A549 (cell line): ENCODE measurements at regions not wholly inside any gene's neighbourhood (a gene's known extent, or its start where the extent isn't known, plus 50 kb on each side); places are given as distances from the start of the nearest gene placed in this dataset.

Experiments used
- ATAC-seq, 2 experiments: fragments of 200-7000 bp in 1 of 2; fragments of >200 bp in 1 of 2; cut with Nextera tagmentation in 1 of 2; cut with Tn5 transposase in 1 of 2; 3 replicates each; pipeline versions ENCODE4 v1.8.0 to v1.9.1; 2018 to 2020; ENCODE audit warnings: mild to moderate bottlenecking in 1 of 2, moderate library complexity in 1 of 2
- CTCF ChIA-PET: fragments of 300-600 bp; sonication (Branson Sonifier 250); formaldehyde crosslinking; extraction: SDS; loops from one replicate; lab custom pipeline; 2021; ENCODE audit warnings: antibody characterized with exemption, inconsistent platforms; lab: Yijun Ruan, JAX
- POLR2A ChIA-PET: fragments of 350-600 bp; formaldehyde crosslinking; extraction: SDS; loops from one replicate; lab custom pipeline; 2021; ENCODE audit warnings: antibody characterized with exemption, inconsistent platforms; lab: Yijun Ruan, JAX
- DNase-seq, 2 experiments: peaks; one replicate each; pipeline versions ENCODE4 v3.0.0 to v3.0.0-alpha.2; 2011 to 2016; ENCODE audit warnings: low read depth in 1 of 2, low spot score in 1 of 2
- FAIRE-seq: peaks from 2 replicates; lab custom pipeline; 2011; peaks lifted over from hg19 to GRCh38; lab: Jason Lieb, UNC
- H3K27ac ChIP-seq, 2 experiments: fragments of >200 bp; sonication (Bioruptor Twin); formaldehyde crosslinking; 3 replicates each; pipeline ENCODE4 v1.5.1; 2016 to 2017
- H3K4me1 ChIP-seq: fragments of >200 bp; sonication (Bioruptor Twin); formaldehyde crosslinking; 3 replicates; pipeline ENCODE4 v1.6.1; 2016
- H3K4me2 ChIP-seq: fragments of >200 bp; sonication (Bioruptor Twin); formaldehyde crosslinking; 3 replicates; pipeline ENCODE4 v1.6.1; 2016
- H3K4me3 ChIP-seq: fragments of >200 bp; sonication (Bioruptor Twin); formaldehyde crosslinking; 3 replicates; pipeline ENCODE4 v1.5.1; 2016
- H3K9me3 ChIP-seq: fragments of >200 bp; sonication (Bioruptor Twin); formaldehyde crosslinking; 3 replicates; pipeline ENCODE4 v1.6.1; 2016
- BHLHE40 ChIP-seq: IDR thresholded peaks from 2 replicates; pipeline ENCODE4 v1.6.1; 2012; ENCODE audit warnings: low read depth, low read length, inconsistent platforms
- CBX2 ChIP-seq: fragments of 200-600 bp; sonication (generic); IDR thresholded peaks from 2 replicates; pipeline ENCODE4 v1.6.1; 2016; ENCODE audit warnings: low read depth, mild to moderate bottlenecking, borderline replicate concordance
- CEBPB ChIP-seq, 2 experiments: fragments of >200 bp in 1 of 2; sonication (Bioruptor Twin) in 1 of 2; formaldehyde crosslinking in 1 of 2; IDR thresholded peaks; 2 replicates each; pipeline ENCODE4 v1.6.1; 2012 to 2016
- CHD2 ChIP-seq: fragments of 150-350 bp; IDR thresholded peaks from 2 replicates; pipeline ENCODE4 v1.6.1; 2014; ENCODE audit warnings: low read length; ENCODE audit not compliant: partially characterized antibody
- ESRRA ChIP-seq: fragments of 150-350 bp; IDR thresholded peaks from 2 replicates; pipeline ENCODE4 v1.6.1; 2014; ENCODE audit warnings: mild to moderate bottlenecking, low read length, borderline replicate concordance
- FOSL2 ChIP-seq, 2 experiments: fragments of 450-650 bp in 1 of 2; fragments of >200 bp in 1 of 2; sonication (Bioruptor Twin) in 1 of 2; formaldehyde crosslinking; IDR thresholded peaks; 2 replicates each; pipeline versions ENCODE4 v1.5.0 to v1.6.1; 2016 to 2020; ENCODE audit warnings: mild to moderate bottlenecking in 1 of 2, moderate library complexity in 1 of 2
- GATA3 ChIP-seq: IDR thresholded peaks from 2 replicates; pipeline ENCODE4 v1.6.1; 2012; ENCODE audit warnings: borderline replicate concordance
- HOXA7 ChIP-seq: fragments of 250-450 bp; sonication (Bioruptor Pico); IDR thresholded peaks from 2 replicates; pipeline ENCODE4 v1.5.0; 2020; ENCODE audit warnings: mild to moderate bottlenecking, moderate library complexity
- HOXB13 ChIP-seq: fragments of 250-450 bp; sonication (Bioruptor Pico); IDR thresholded peaks from 2 replicates; pipeline ENCODE4 v1.5.0; 2020; ENCODE audit warnings: low read depth, mild to moderate bottlenecking, moderate library complexity
- JUN ChIP-seq, 2 experiments: fragments of >200 bp; sonication (Bioruptor Twin); formaldehyde crosslinking; IDR thresholded peaks; 2 replicates in 1 of 2; 3 replicates in 1 of 2; pipeline ENCODE4 v1.6.1; 2016 to 2017
- KDM1A ChIP-seq: fragments of 200-600 bp; sonication (generic); IDR thresholded peaks from 2 replicates; pipeline ENCODE4 v1.6.1; 2016; ENCODE audit warnings: low read depth, mild to moderate bottlenecking
- MAFK ChIP-seq: fragments of 450-650 bp; IDR thresholded peaks from 2 replicates; pipeline ENCODE4 v1.6.1; 2014; ENCODE audit not compliant: partially characterized antibody
- MAZ ChIP-seq: fragments of 150-350 bp; IDR thresholded peaks from 2 replicates; pipeline ENCODE4 v1.6.1; 2014; ENCODE audit warnings: antibody characterized with exemption, low read depth, low read length, borderline replicate concordance
- MYC ChIP-seq: IDR thresholded peaks from 2 replicates; pipeline ENCODE4 v1.6.1; 2012; ENCODE audit warnings: mild to moderate bottlenecking, inconsistent platforms, low read length, improper control_type of control experiment, borderline replicate concordance
- NFE2L2 ChIP-seq: fragments of 150-350 bp; conservative IDR thresholded peaks from 2 replicates; pipeline ENCODE4 v1.6.1; 2014; ENCODE audit warnings: low read length
- NR3C1 ChIP-seq: fragments of >200 bp; sonication (Bioruptor Twin); formaldehyde crosslinking; IDR thresholded peaks from 3 replicates; pipeline ENCODE4 v1.6.1; 2017
- RARB ChIP-seq: fragments of 250-450 bp; sonication (Bioruptor Pico); IDR thresholded peaks from 2 replicates; pipeline ENCODE4 v1.8.0; 2021; ENCODE audit warnings: mild to moderate bottlenecking, moderate library complexity
- RCOR1 ChIP-seq: fragments of 150-350 bp; IDR thresholded peaks from 2 replicates; pipeline ENCODE4 v1.6.1; 2014; ENCODE audit warnings: antibody characterized with exemption, low read length, low read depth
- SMC3 ChIP-seq: fragments of >200 bp; sonication (Bioruptor Twin); formaldehyde crosslinking; IDR thresholded peaks from 3 replicates; pipeline ENCODE4 v1.6.1; 2018; ENCODE audit warnings: inconsistent platforms
- TFCP2L1 ChIP-seq: fragments of 250-450 bp; sonication (Bioruptor Pico); IDR thresholded peaks from 2 replicates; pipeline ENCODE4 v1.5.0; 2021; ENCODE audit warnings: mild to moderate bottlenecking
- TP53 ChIP-seq: fragments of 250-450 bp; sonication (Bioruptor Pico); IDR thresholded peaks from 2 replicates; pipeline ENCODE4 v1.5.0; 2021; ENCODE audit warnings: mild to moderate bottlenecking, moderate library complexity
- ZFP36 ChIP-seq: fragments of 450-650 bp; IDR thresholded peaks from 2 replicates; pipeline ENCODE4 v1.6.1; 2014; ENCODE audit warnings: borderline replicate concordance; ENCODE audit not compliant: partially characterized antibody
- WGBS: methylation state at CpG from one replicate; pipeline ENCODE4 v1.1.6; 2017; ENCODE audit errors: missing lambda C conversion rate; 5-methylcytosine and 5-hydroxymethylcytosine counted together
- TF ChIP-seq, protein P1 (sequence below): fragments of >200 bp; sonication (Bioruptor Twin); formaldehyde crosslinking; IDR thresholded peaks from 3 replicates; pipeline ENCODE4 v1.6.1; 2016
- TF ChIP-seq, protein P2 (sequence below): fragments of 250-450 bp; sonication (Bioruptor Pico); IDR thresholded peaks from 2 replicates; pipeline ENCODE4 v1.5.0; 2020; ENCODE audit warnings: low read depth, mild to moderate bottlenecking, moderate library complexity
- TF ChIP-seq, protein P3 (sequence below): fragments of 450-650 bp; IDR thresholded peaks from 2 replicates; pipeline ENCODE4 v1.6.1; 2014; ENCODE audit warnings: antibody characterized with exemption
- TF ChIP-seq, protein P4 (sequence below): fragments of >200 bp; sonication (Bioruptor Twin); formaldehyde crosslinking; IDR thresholded peaks from 3 replicates; pipeline ENCODE4 v1.5.1; 2016

DNA sequence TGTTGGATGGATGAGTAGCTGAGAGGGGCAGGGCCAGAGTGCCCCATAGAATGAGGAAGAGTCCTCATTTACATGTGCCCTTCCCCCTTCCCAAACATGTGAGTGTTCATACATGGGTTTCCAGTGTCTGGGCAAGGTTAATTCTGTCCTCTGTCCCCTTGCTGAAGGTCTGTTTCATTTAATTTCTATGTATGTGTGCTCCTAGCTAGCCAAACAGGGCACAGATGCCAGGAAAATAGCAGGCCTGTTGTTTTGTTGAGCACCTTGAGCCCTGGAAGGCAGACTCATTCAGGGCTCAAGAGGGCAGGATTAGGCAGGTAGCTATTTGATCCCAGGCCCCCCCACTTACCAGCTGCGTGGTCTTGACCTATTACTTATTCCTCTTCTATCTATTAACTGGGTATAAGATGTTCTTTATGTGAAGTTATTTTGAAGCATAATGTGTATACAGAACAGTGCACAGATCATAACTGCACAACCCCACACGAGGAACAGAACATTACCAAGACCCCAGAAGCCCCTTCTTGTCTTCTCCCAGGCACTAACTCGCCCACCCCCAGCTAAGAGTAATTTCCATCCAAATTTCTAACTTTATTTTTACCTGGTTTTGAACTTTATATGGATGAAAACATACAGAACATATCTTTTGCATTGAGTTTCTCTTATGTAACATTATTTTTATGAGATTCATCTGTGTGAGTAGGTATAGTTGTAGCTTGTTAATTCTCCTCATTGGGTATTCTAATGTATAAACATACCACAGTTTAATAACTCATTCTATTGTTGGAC, 164.3 kb downstream of the RPIA start:
- no peak for ATAC-seq
- FAIRE-seq, result no peak
- no peak overlapping the region for H3K27ac ChIP-seq
- DNase-seq, result no peak
- no peak overlapping the region for H3K4me3 ChIP-seq
- 5% methylated on average over 3 of the region's 3 CpGs for WGBS
- ChIA-PET CTCF (interaction anchor here (0.8 to 1.0 kb wide), 2 partner anchors 24 to 25 kb away, joined by 3 read pairs; no protein-coding TSS in a partner anchor), POLR2A (no interaction called here)
- TF ChIP-seq ZFP36 (no peak), MAFK (no peak), TFCP2L1 (no peak), SMC3 (no peak), FOSL2 (IDR thresholded peaks at IDR 0.05) (no peak), FOSL2 (CRISPR knock-in tag; IDR thresholded peaks at IDR 0.05) (no peak), TP53 (CRISPR knock-in tag) (no peak), CHD2 (no peak)
- TF ChIP-seq, protein P1, sequence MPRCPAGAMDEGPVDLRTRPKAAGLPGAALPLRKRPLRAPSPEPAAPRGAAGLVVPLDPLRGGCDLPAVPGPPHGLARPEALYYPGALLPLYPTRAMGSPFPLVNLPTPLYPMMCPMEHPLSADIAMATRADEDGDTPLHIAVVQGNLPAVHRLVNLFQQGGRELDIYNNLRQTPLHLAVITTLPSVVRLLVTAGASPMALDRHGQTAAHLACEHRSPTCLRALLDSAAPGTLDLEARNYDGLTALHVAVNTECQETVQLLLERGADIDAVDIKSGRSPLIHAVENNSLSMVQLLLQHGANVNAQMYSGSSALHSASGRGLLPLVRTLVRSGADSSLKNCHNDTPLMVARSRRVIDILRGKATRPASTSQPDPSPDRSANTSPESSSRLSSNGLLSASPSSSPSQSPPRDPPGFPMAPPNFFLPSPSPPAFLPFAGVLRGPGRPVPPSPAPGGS, result no peak
- no peaks in the 10 kb centered on the region for H3K9me3 ChIP-seq
- H3K4me1 ChIP-seq, result no peaks in the 10 kb centered on the region
- no peak overlapping the region for H3K4me2 ChIP-seq

DNA sequence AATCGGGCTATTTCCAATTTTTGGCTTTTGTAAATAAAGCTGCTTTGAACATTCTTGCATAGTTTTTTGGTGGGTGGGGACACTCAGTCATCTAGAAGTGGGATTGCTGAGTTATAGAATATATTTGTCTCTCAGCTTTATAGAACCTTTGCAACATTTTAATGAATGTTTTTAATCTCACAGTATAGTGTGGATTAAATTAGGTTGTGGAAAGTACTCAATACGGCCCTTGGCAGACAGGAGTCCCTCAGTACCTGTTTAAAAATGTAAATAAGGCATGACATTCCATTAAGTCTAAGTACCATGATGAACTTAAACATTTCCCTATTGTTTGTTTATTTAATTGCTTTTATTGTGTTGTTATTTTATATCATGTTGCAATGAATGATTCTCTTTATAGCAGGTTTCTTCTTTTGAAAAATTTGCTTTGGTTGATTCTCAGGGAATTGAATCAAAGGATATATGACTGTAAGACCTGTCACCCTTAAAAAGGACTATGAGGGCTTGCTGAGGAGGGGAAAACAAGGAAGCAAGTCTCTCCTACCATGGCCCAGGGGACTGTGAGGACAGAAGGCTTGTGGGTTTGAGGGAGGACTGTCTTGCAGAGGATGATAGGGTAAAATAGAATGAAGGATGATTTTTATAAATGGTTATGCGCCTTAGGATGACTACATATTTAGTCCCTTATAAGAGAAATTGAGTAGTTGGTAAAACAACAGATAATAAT, 165.1 kb downstream of the RPIA start:
- CTCF ChIA-PET, result interaction anchor here (0.8 to 1.0 kb wide), 2 partner anchors 24 to 25 kb away, joined by 3 read pairs; no protein-coding TSS in a partner anchor
- WGBS, result 35% methylated on average over 3 of the region's 3 CpGs
- FAIRE-seq, result no peak
- POLR2A ChIA-PET, result no interaction called here
- no peaks in the 10 kb centered on the region for H3K4me1 ChIP-seq
- DNase-seq, result no peak
- no peak overlapping the region for H3K4me3 ChIP-seq
- H3K27ac ChIP-seq, result no peak overlapping the region
- H3K4me2 ChIP-seq, result no peak overlapping the region
- no peak for TF ChIP-seq CEBPB (IDR thresholded peaks at IDR 0.05)
- TF ChIP-seq MYC, result no peak
- no peak for TF ChIP-seq NR3C1
- TF ChIP-seq, protein P2, sequence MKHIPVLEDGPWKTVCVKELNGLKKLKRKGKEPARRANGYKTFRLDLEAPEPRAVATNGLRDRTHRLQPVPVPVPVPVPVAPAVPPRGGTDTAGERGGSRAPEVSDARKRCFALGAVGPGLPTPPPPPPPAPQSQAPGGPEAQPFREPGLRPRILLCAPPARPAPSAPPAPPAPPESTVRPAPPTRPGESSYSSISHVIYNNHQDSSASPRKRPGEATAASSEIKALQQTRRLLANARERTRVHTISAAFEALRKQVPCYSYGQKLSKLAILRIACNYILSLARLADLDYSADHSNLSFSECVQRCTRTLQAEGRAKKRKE, result no peak
- TF ChIP-seq, protein P3, sequence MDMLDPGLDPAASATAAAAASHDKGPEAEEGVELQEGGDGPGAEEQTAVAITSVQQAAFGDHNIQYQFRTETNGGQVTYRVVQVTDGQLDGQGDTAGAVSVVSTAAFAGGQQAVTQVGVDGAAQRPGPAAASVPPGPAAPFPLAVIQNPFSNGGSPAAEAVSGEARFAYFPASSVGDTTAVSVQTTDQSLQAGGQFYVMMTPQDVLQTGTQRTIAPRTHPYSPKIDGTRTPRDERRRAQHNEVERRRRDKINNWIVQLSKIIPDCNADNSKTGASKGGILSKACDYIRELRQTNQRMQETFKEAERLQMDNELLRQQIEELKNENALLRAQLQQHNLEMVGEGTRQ, result no peak
- ATAC-seq, result no peak
- H3K9me3 ChIP-seq, result no peaks in the 10 kb centered on the region

DNA sequence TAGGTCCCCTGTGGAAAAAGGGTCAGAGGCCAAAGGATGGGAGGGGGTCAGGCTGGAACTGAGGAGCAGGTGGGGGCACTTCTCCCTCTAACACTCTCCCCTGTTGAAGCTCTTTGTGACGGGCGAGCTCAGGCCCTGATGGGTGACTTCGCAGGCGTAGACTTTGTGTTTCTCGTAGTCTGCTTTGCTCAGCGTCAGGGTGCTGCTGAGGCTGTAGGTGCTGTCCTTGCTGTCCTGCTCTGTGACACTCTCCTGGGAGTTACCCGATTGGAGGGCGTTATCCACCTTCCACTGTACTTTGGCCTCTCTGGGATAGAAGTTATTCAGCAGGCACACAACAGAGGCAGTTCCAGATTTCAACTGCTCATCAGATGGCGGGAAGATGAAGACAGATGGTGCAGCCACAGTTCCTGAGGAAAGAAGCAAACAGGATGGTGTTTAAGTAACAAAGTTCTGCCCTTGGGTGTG, 165.8 kb downstream of the RPIA start:
- CTCF ChIA-PET, result no interaction called here
- no peak overlapping the region for H3K4me2 ChIP-seq
- WGBS, result 79% methylated on average over 9 of the region's 9 CpGs
- no peaks in the 10 kb centered on the region for H3K4me1 ChIP-seq
- no peak overlapping the region for H3K27ac ChIP-seq
- POLR2A ChIA-PET, result no interaction called here
- no peaks in the 10 kb centered on the region for H3K9me3 ChIP-seq
- TF ChIP-seq, protein P1, result no peak
- TF ChIP-seq SMC3, result no peak
- TF ChIP-seq MAFK, result no peak
- TF ChIP-seq HOXB13 (CRISPR knock-in tag), result no peak
- no peak for TF ChIP-seq NFE2L2
- no peak for TF ChIP-seq TFCP2L1
- TF ChIP-seq CBX2, result no peak
- no peak for TF ChIP-seq KDM1A
- TF ChIP-seq GATA3, result no peak
- TF ChIP-seq MAZ, result no peak
- TF ChIP-seq RCOR1, result no peak
- TF ChIP-seq RARB, result no peak
- no peak for TF ChIP-seq JUN (IDR thresholded peaks at IDR 0.05)
- TF ChIP-seq CHD2, result no peak
- TF ChIP-seq ESRRA, result no peak
- TF ChIP-seq BHLHE40, result no peak
- TF ChIP-seq NR3C1, result no peak
- TF ChIP-seq HOXA7 (CRISPR knock-in tag), result no peak
- TF ChIP-seq, protein P4, sequence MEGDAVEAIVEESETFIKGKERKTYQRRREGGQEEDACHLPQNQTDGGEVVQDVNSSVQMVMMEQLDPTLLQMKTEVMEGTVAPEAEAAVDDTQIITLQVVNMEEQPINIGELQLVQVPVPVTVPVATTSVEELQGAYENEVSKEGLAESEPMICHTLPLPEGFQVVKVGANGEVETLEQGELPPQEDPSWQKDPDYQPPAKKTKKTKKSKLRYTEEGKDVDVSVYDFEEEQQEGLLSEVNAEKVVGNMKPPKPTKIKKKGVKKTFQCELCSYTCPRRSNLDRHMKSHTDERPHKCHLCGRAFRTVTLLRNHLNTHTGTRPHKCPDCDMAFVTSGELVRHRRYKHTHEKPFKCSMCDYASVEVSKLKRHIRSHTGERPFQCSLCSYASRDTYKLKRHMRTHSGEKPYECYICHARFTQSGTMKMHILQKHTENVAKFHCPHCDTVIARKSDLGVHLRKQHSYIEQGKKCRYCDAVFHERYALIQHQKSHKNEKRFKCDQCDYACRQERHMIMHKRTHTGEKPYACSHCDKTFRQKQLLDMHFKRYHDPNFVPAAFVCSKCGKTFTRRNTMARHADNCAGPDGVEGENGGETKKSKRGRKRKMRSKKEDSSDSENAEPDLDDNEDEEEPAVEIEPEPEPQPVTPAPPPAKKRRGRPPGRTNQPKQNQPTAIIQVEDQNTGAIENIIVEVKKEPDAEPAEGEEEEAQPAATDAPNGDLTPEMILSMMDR, result no peak
- H3K4me3 ChIP-seq, result no peak overlapping the region
- ATAC-seq (no peak), DNase-seq (no peak), FAIRE-seq (no peak)
